ENCODE measurements at regions not wholly inside any gene's neighbourhood (a gene's known extent, or its start where the extent isn't known, plus 50 kb on each side); places are given as distances from the start of the nearest gene placed in this dataset.

DNA sequence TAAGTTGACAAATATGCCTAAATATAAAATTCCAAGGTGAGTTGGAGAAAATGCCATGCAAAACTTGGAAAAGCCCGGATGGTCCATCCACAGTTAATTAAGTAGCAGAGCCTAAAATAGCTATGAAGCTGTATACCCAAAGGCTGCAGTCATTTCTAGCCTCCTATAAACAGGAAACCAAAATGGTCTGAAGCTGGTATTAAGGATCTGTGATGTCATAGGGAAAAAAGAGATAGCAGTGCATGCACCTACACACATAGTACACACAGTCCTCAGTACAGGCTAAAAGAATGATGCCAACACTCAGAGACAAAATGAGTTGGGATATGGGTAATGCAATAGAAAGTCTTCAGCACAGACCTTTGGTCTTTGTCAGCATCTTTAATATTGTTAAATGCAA is 736.9 kb downstream of the EFNB2 start:
- Histone ChIP-seq H3K27me3 (no peaks in the 10 kb centered on the region), H3K36me3 (no peaks in the 10 kb centered on the region), H3K9me3 (no peaks in the 10 kb centered on the region), H3K27ac (no peak overlapping the region), H3K4me3 (replicated peaks in 1 of 3) (no peak overlapping the region), H3K4me1 (no peaks in the 10 kb centered on the region)
- TF ChIP-seq, protein P1, sequence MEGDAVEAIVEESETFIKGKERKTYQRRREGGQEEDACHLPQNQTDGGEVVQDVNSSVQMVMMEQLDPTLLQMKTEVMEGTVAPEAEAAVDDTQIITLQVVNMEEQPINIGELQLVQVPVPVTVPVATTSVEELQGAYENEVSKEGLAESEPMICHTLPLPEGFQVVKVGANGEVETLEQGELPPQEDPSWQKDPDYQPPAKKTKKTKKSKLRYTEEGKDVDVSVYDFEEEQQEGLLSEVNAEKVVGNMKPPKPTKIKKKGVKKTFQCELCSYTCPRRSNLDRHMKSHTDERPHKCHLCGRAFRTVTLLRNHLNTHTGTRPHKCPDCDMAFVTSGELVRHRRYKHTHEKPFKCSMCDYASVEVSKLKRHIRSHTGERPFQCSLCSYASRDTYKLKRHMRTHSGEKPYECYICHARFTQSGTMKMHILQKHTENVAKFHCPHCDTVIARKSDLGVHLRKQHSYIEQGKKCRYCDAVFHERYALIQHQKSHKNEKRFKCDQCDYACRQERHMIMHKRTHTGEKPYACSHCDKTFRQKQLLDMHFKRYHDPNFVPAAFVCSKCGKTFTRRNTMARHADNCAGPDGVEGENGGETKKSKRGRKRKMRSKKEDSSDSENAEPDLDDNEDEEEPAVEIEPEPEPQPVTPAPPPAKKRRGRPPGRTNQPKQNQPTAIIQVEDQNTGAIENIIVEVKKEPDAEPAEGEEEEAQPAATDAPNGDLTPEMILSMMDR (IDR thresholded peaks at IDR 0.05), result no peak
- no peak for TF ChIP-seq POLR2A (IDR thresholded peaks at IDR 0.05)
- 37 to 41% methylated on average over 1 of the region's 1 CpG for WGBS, 2 donors
- intact Hi-C loops (cut with DNase I), result no loop called here
- DNase-seq, result no peak

- Histone ChIP-seq H3K4me3 (replicated peaks in 1 of 3) (no peak overlapping the region), H3K9me3 (no peaks in the 10 kb centered on the region), H3K4me1 (no peaks in the 10 kb centered on the region), H3K36me3 (no peaks in the 10 kb centered on the region), H3K27ac (no peak overlapping the region), H3K27me3 (no peaks in the 10 kb centered on the region)
- intact Hi-C loops (cut with DNase I), result no loop called here
- 91 to 96% methylated on average over 3 of the region's 3 CpGs for WGBS, 2 donors
- TF ChIP-seq, protein P1 (IDR thresholded peaks at IDR 0.05), result no peak
- no peak for TF ChIP-seq POLR2A (IDR thresholded peaks at IDR 0.05)
- DNase-seq, result no peak
These were observed 739.4 kb downstream of the EFNB2 start for GRCh38 chr13:105796081-105796480.

- Histone ChIP-seq H3K27ac (no peak overlapping the region), H3K4me1 (peaks cover 0 to 6% of the 10 kb centered on the region in 2 donors), H3K4me3 (replicated peaks in 1 of 3) (no peak overlapping the region), H3K27me3 (no peaks in the 10 kb centered on the region), H3K36me3 (no peaks in the 10 kb centered on the region), H3K9me3 (no peaks in the 10 kb centered on the region)
- TF ChIP-seq, protein P1 (IDR thresholded peaks at IDR 0.05), result no peak
- TF ChIP-seq POLR2A (IDR thresholded peaks at IDR 0.05), result no peak
- intact Hi-C loops (cut with DNase I), result no loop called here
- DNase-seq, result no peak
- 88 to 97% methylated on average over 1 of the region's 1 CpG for WGBS, 2 donors
These were observed 744.5 kb downstream of the EFNB2 start for GRCh38 chr13:105790923-105791322.

DNA sequence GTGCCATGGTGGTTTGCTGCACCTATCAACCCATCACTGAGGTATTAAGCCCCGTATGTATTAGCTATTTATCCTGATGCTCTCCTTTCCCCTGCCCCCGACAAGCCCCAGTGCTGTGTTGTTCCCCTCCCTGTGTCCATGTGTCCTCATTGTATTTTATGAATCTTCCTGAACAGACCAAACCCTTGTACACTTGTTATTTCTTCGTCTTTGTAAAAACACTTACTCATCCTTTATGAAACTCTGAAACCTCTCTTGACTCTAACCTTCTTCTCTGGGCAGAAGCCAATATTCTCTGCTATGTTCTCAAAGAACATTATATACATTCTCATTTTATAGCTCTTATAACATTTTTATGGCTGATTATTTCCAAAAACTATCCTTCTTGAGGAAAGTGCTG is 746.9 kb downstream of the EFNB2 start:
- Histone ChIP-seq H3K9me3 (no peaks in the 10 kb centered on the region), H3K4me3 (replicated peaks in 1 of 3) (no peak overlapping the region), H3K27ac (no peak overlapping the region), H3K4me1 (peaks cover 0 to 6% of the 10 kb centered on the region in 2 donors), H3K27me3 (no peaks in the 10 kb centered on the region), H3K36me3 (no peaks in the 10 kb centered on the region)
- WGBS, 2 donors, result 92 to 93% methylated on average over 3 of the region's 3 CpGs
- DNase-seq, result no peak
- intact Hi-C loops (cut with DNase I), result no loop called here
- TF ChIP-seq, protein P1 (IDR thresholded peaks at IDR 0.05), result no peak
- no peak for TF ChIP-seq POLR2A (IDR thresholded peaks at IDR 0.05)

DNA sequence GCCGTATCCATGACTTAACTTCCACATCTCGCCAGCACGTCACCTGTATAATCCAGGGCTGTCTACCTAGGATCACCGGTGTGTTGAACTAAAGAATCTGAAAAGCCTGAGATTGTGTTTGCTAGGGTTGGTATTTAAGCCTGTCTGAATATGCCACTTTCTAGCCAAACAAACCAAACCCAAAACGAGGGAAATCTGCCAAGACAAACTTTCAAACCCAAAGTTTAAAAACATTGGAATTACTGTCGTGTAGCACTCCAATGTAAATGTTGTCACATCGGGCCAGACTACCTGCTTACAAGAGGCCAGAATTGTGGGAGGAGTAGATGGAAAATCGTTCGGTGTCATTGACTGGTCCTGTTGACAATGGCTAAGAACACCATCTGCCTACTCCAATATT is 747.8 kb downstream of the EFNB2 start:
- H3K9me3 ChIP-seq, result no peaks in the 10 kb centered on the region
- 37 to 48% methylated on average over 9 of the region's 9 CpGs for WGBS, 2 donors
- TF ChIP-seq, protein P1 (IDR thresholded peaks at IDR 0.05), result no peak
- TF ChIP-seq POLR2A (IDR thresholded peaks at IDR 0.05), result no peak
- H3K27me3 ChIP-seq, result no peaks in the 10 kb centered on the region
- no peak overlapping the region for H3K4me3 ChIP-seq (replicated peaks in 1 of 3)
- H3K36me3 ChIP-seq, result no peaks in the 10 kb centered on the region
- no peak overlapping the region for H3K27ac ChIP-seq
- peaks cover 0 to 6% of the 10 kb centered on the region in 2 donors for H3K4me1 ChIP-seq
- intact Hi-C loops (cut with DNase I), result no loop called here
- DNase-seq, result no peak

All from thyroid gland (tissue), 4 donors.